Esophagus muscularis mucosa (tissue), 4 donors: ENCODE measurements at regions not wholly inside any gene's neighbourhood (a gene's known extent, or its start where the extent isn't known, plus 50 kb on each side); places are given as distances from the start of the nearest gene placed in this dataset.

ENCODE experiments used
- DNase-seq: peaks from one replicate; pipeline ENCODE4 v3.0.0-alpha.2; 2017; ENCODE audit errors: extremely low spot score
- H3K27ac ChIP-seq, 4 donors: fragments of 200-600 bp; sonication (generic); replicated peaks in 1 of 4; 1 replicate in 3 of 4; 2 replicates in 1 of 4; pipeline ENCODE4 v1.5.1; 2016 to 2019; ENCODE audit warnings: mild to moderate bottlenecking in 1 of 4
- H3K27me3 ChIP-seq, 4 donors: fragments of 200-600 bp; sonication (generic); one replicate each; pipeline versions ENCODE4 v1.5.1 to v1.6.0; 2016 to 2019
- H3K36me3 ChIP-seq, 4 donors: fragments of 200-600 bp; sonication (generic); one replicate each; pipeline ENCODE4 v1.5.1; 2016 to 2019
- H3K4me1 ChIP-seq, 4 donors: fragments of 200-600 bp; sonication (generic); one replicate each; pipeline ENCODE4 v1.5.1; 2016 to 2019
- H3K4me3 ChIP-seq, 4 donors: fragments of 200-600 bp; sonication (generic); 1 replicate in 2 of 4; 2 replicates in 2 of 4; pipeline ENCODE4 v1.5.1; 2016 to 2019; ENCODE audit warnings: mild to moderate bottlenecking in 4 of 4, moderate library complexity in 1 of 4
- H3K9me3 ChIP-seq, 4 donors: fragments of 200-600 bp; sonication (generic); 1 replicate in 3 of 4; 2 replicates in 1 of 4; pipeline ENCODE4 v1.5.1; 2016 to 2019
- EP300 ChIP-seq: sonication (generic); formaldehyde crosslinking; IDR thresholded peaks from one replicate; pipeline ENCODE4 v1.6.1; 2017; ENCODE audit warnings: antibody characterized with exemption
- POLR2A ChIP-seq: fragments of 450-650 bp; IDR thresholded peaks from one replicate; pipeline ENCODE4 v1.6.1; 2017; ENCODE audit warnings: antibody characterized with exemption, moderate library complexity, mild to moderate bottlenecking, low read depth
- POLR2AphosphoS5 ChIP-seq, 2 donors: sonication (generic); formaldehyde crosslinking; IDR thresholded peaks; one replicate each; pipeline ENCODE4 v1.6.1; 2017; ENCODE audit warnings: antibody characterized with exemption in 2 of 2
- WGBS: methylation state at CpG from one replicate; pipeline ENCODE4 v1.1.5; 2018; 5-methylcytosine and 5-hydroxymethylcytosine counted together
- intact Hi-C: fragments of 100-400 bp; cut with DNase I; formaldehyde crosslinking; loops from one replicate; pipeline ENCODE4 v1.15.1; 2023
- TF ChIP-seq, protein P1 (sequence below), 3 experiments: fragments of 200-600 bp in 2 of 3; fragments of 450-650 bp in 1 of 3; sonication (generic) in 2 of 3; IDR thresholded peaks; one replicate each; pipeline ENCODE4 v1.5.1; 2017 to 2019; ENCODE audit warnings: antibody characterized with exemption in 3 of 3, mild to moderate bottlenecking in 2 of 3, moderate library complexity in 1 of 3

DNA sequence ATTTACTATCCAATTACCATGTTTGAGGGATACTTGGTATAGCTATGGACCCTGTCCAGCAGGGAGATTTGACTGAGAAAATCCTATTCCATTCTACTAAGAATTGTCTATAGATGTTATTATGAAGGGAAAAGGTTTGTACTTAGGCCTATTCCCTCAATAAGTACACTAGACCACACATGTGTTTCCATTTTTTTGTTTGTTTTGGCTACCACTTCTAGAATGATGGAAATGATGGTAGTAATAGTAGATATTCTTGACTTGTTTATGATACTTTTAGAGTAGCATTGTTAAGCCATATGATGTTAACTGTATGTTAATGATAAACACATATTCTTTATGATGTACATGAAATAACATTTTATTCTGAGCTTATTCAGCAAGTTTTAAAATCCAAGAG, 144.8 kb downstream of the OGFRL1 start:
- TF ChIP-seq, protein P1, sequence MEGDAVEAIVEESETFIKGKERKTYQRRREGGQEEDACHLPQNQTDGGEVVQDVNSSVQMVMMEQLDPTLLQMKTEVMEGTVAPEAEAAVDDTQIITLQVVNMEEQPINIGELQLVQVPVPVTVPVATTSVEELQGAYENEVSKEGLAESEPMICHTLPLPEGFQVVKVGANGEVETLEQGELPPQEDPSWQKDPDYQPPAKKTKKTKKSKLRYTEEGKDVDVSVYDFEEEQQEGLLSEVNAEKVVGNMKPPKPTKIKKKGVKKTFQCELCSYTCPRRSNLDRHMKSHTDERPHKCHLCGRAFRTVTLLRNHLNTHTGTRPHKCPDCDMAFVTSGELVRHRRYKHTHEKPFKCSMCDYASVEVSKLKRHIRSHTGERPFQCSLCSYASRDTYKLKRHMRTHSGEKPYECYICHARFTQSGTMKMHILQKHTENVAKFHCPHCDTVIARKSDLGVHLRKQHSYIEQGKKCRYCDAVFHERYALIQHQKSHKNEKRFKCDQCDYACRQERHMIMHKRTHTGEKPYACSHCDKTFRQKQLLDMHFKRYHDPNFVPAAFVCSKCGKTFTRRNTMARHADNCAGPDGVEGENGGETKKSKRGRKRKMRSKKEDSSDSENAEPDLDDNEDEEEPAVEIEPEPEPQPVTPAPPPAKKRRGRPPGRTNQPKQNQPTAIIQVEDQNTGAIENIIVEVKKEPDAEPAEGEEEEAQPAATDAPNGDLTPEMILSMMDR (IDR thresholded peaks at IDR 0.05), result no peak
- TF ChIP-seq POLR2A (no peak), POLR2AphosphoS5 (IDR thresholded peaks at IDR 0.05) (no peak), EP300 (no peak)
- no peaks in the 10 kb centered on the region for H3K27me3 ChIP-seq
- no peak for DNase-seq
- no peak overlapping the region for H3K27ac ChIP-seq
- H3K36me3 ChIP-seq, result no peaks in the 10 kb centered on the region
- no peaks in the 10 kb centered on the region for H3K4me1 ChIP-seq
- no peak overlapping the region for H3K4me3 ChIP-seq
- intact Hi-C loops, result no loop called here
- no peaks in the 10 kb centered on the region for H3K9me3 ChIP-seq

DNA sequence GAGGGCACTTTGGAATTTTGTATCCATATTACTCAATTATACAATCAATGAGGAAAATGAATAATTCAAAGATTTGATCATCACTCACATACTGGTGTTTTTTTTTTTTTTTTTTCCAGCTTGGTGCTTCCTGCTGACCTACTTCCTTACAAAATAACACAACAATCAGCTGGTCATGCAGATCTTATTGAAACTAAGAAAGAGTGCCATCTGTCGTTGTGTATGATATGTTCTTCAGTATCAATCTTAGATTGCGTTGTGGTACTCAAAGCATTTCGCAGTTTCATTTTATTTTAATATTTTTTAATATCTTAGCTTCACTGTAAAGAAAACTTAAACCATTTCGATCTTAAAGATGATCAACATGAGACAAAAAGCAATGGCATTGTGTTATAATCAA, 155.6 kb downstream of the OGFRL1 start:
- 84% methylated on average over 4 of the region's 4 CpGs for WGBS
- Histone ChIP-seq H3K4me1 (peaks cover 0 to 13% (median 6%) of the 10 kb centered on the region in 4 donors), H3K27me3 (no peaks in the 10 kb centered on the region), H3K27ac (no peak overlapping the region), H3K36me3 (no peaks in the 10 kb centered on the region), H3K4me3 (no peak overlapping the region), H3K9me3 (peaks cover 0 to 11% (median 5%) of the 10 kb centered on the region in 4 donors)
- no peak for TF ChIP-seq EP300
- no peak for TF ChIP-seq POLR2A
- TF ChIP-seq POLR2AphosphoS5 (IDR thresholded peaks at IDR 0.05), result no peak
- TF ChIP-seq, protein P1 (IDR thresholded peaks at IDR 0.05), result no peak
- intact Hi-C loops, result no loop called here
- no peak for DNase-seq

DNA sequence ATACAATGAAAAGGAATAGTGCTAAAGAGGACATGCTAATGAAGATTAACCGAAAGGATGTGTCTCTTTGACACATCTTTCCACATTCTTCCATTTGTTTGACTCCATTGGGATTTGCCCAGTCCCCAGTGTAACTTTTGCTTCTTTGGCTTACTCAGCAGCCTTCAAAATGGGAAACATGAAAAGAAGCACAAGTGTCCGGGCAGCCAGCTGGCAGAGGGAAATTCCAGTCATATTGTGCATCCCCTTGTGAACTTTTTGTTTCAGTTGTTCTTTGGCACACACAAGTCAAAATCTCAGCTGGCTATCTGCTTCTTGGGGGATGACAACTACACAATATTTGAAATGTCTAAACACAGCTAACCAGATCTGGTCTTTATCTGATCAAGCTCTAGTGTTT, 157.4 kb downstream of the OGFRL1 start:
- no peak overlapping the region for H3K27ac ChIP-seq
- no peak overlapping the region for H3K4me3 ChIP-seq
- no peaks in the 10 kb centered on the region for H3K9me3 ChIP-seq
- TF ChIP-seq POLR2AphosphoS5 (IDR thresholded peaks at IDR 0.05) (no peak), POLR2A (no peak), EP300 (no peak)
- TF ChIP-seq, protein P1 (IDR thresholded peaks at IDR 0.05), result no peak
- WGBS, result 65% methylated on average over 2 of the region's 2 CpGs
- intact Hi-C loops, result no loop called here
- DNase-seq, result no peak
- H3K27me3 ChIP-seq, result no peaks in the 10 kb centered on the region
- no peaks in the 10 kb centered on the region for H3K36me3 ChIP-seq
- peaks cover 0 to 13% (median 6%) of the 10 kb centered on the region in 4 donors for H3K4me1 ChIP-seq

DNA sequence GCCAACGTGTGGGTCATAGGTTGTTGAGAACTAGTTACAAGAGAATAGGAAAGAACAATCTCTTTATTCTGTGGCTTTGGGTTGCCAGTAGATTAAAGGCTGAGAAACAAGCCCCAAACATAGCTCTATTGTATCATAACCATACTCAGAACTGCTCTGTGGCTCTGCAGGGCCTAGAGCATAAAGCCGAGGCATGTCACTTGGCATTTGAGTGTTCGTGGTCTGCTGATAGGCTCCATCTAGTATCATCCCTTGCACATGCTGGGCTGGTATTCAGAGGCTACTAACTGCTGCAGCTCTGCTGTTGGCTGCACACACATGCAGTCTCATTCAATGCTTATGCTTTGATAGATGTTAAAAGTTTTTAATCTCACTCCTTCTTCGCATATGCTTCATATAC, 157.9 kb downstream of the OGFRL1 start:
- DNase-seq, result no peak
- TF ChIP-seq EP300 (no peak), POLR2A (no peak), POLR2AphosphoS5 (IDR thresholded peaks at IDR 0.05) (no peak)
- TF ChIP-seq, protein P1 (IDR thresholded peaks at IDR 0.05), result no peak
- no peaks in the 10 kb centered on the region for H3K27me3 ChIP-seq
- no peak overlapping the region for H3K27ac ChIP-seq
- H3K36me3 ChIP-seq, result no peaks in the 10 kb centered on the region
- 88% methylated on average over 4 of the region's 4 CpGs for WGBS
- intact Hi-C loops, result no loop called here
- H3K4me1 ChIP-seq, result peaks cover 0 to 13% (median 6%) of the 10 kb centered on the region in 4 donors
- H3K9me3 ChIP-seq, result no peaks in the 10 kb centered on the region
- no peak overlapping the region for H3K4me3 ChIP-seq

GRCh38 chr6:71452697-71453370, 164.2 kb downstream of the OGFRL1 start:
- WGBS, result 60% methylated on average over 5 of the region's 5 CpGs
- Histone ChIP-seq H3K27me3 (no peaks in the 10 kb centered on the region), H3K36me3 (no peaks in the 10 kb centered on the region), H3K4me3 (no peak overlapping the region), H3K9me3 (no peaks in the 10 kb centered on the region), H3K27ac (peak overlapping the region in 2 of 4 donors; percentile 0 to 30), H3K4me1 (peaks cover 0 to 10% (median 2%) of the 10 kb centered on the region in 4 donors)
- no peak for DNase-seq
- intact Hi-C loops, result no loop called here
- TF ChIP-seq EP300 (no peak), POLR2AphosphoS5 (IDR thresholded peaks at IDR 0.05) (no peak), POLR2A (no peak)
- TF ChIP-seq, protein P1 (IDR thresholded peaks at IDR 0.05), result no peak
